Colonic mucosa (tissue), 4 donors: ENCODE measurements at regions not wholly inside any gene's neighbourhood (a gene's known extent, or its start where the extent isn't known, plus 50 kb on each side); places are given as distances from the start of the nearest gene placed in this dataset.

Experiments used
- DNase-seq: peaks from one replicate; pipeline ENCODE4 v3.0.0-alpha.2; 2020
- H3K27ac ChIP-seq: fragments of 200-600 bp; one replicate; pipeline ENCODE4 v1.8.0; 2021
- H3K27me3 ChIP-seq: fragments of 200-600 bp; one replicate; pipeline ENCODE4 v1.8.0; 2021
- H3K36me3 ChIP-seq: fragments of 200-600 bp; one replicate; pipeline ENCODE4 v1.8.0; 2021
- H3K4me1 ChIP-seq: fragments of 200-600 bp; one replicate; pipeline ENCODE4 v1.8.0; 2021; ENCODE audit warnings: mild to moderate bottlenecking
- H3K4me3 ChIP-seq: fragments of 200-600 bp; one replicate; pipeline ENCODE4 v1.8.0; 2021
- H3K9ac ChIP-seq, 2 donors: one replicate each; pipeline ENCODE4 v1.7.0; 2013; ENCODE audit warnings: control low read depth in 2 of 2, low read depth in 2 of 2, low read length in 2 of 2
- H3K9me3 ChIP-seq: fragments of 200-600 bp; one replicate; pipeline ENCODE4 v1.8.0; 2021
- CTCF ChIP-seq: fragments of 200-600 bp; IDR thresholded peaks from one replicate; pipeline ENCODE4 v1.8.0; 2022; ENCODE audit warnings: antibody characterized with exemption, mild to moderate bottlenecking
- intact Hi-C: fragments of 100-400 bp; cut with DNase I; formaldehyde crosslinking; loops from one replicate; pipeline ENCODE4 v1.14.1; 2022
- donor health status: healthy.
- donor health status: DM: no; HTN: no; CAD: no.
- donor health status: DM: no; HTN: no; CAD: no.

GRCh38 chr7:33694006-33694405 lies 211.3 kb upstream of the BMPER start:
- Histone ChIP-seq H3K36me3 (no peaks in the 10 kb centered on the region), H3K4me3 (no peak overlapping the region), H3K9me3 (no peaks in the 10 kb centered on the region), H3K4me1 (no peaks in the 10 kb centered on the region), H3K27me3 (no peaks in the 10 kb centered on the region), H3K9ac (no peak overlapping the region), H3K27ac (no peak overlapping the region)
- no peak for DNase-seq
- intact Hi-C loops, result no loop called here
- no peak for TF ChIP-seq CTCF

GRCh38 chr7:33697616-33698015 lies 207.7 kb upstream of the BMPER start:
- Histone ChIP-seq H3K36me3 (no peaks in the 10 kb centered on the region), H3K9ac (no peak overlapping the region), H3K4me3 (no peak overlapping the region), H3K4me1 (no peaks in the 10 kb centered on the region), H3K9me3 (no peaks in the 10 kb centered on the region), H3K27ac (peak overlapping the region; percentile 56), H3K27me3 (no peaks in the 10 kb centered on the region)
- intact Hi-C loops, result no loop called here
- no peak for TF ChIP-seq CTCF
- no peak for DNase-seq

GRCh38 chr7:33698041-33698440 lies 207.3 kb upstream of the BMPER start:
- no peak for DNase-seq
- intact Hi-C loops, result no loop called here
- no peak for TF ChIP-seq CTCF
- H3K36me3 ChIP-seq, result no peaks in the 10 kb centered on the region
- H3K27me3 ChIP-seq, result no peaks in the 10 kb centered on the region
- peak overlapping the region; percentile 56 for H3K27ac ChIP-seq
- H3K9me3 ChIP-seq, result no peaks in the 10 kb centered on the region
- H3K4me1 ChIP-seq, result no peaks in the 10 kb centered on the region
- no peak overlapping the region for H3K9ac ChIP-seq
- H3K4me3 ChIP-seq, result no peak overlapping the region

- no peak for TF ChIP-seq CTCF
- DNase-seq, result peak; percentile 29
- Histone ChIP-seq H3K36me3 (no peaks in the 10 kb centered on the region), H3K9ac (no peak overlapping the region), H3K4me1 (no peaks in the 10 kb centered on the region), H3K27me3 (no peaks in the 10 kb centered on the region), H3K4me3 (no peak overlapping the region), H3K27ac (peak overlapping the region; percentile 56), H3K9me3 (no peaks in the 10 kb centered on the region)
- intact Hi-C loops, result no loop called here
Observed at GRCh38 chr7:33698692-33699128, 206.6 kb upstream of the BMPER start.

- no peak overlapping the region for H3K4me3 ChIP-seq
- H3K9ac ChIP-seq, result no peak overlapping the region
- H3K4me1 ChIP-seq, result no peaks in the 10 kb centered on the region
- TF ChIP-seq CTCF, result no peak
- intact Hi-C loops, result no loop called here
- peak; percentile 39 for DNase-seq
- peak overlapping the region; percentile 41 for H3K27ac ChIP-seq
- H3K9me3 ChIP-seq, result no peaks in the 10 kb centered on the region
- H3K27me3 ChIP-seq, result no peaks in the 10 kb centered on the region
- no peaks in the 10 kb centered on the region for H3K36me3 ChIP-seq
Observed at GRCh38 chr7:33700001-33700899, 205.1 kb upstream of the BMPER start.
